ENCODE measurements at regions not wholly inside any gene's neighbourhood (a gene's known extent, or its start where the extent isn't known, plus 50 kb on each side); places are given as distances from the start of the nearest gene placed in this dataset.

DNA sequence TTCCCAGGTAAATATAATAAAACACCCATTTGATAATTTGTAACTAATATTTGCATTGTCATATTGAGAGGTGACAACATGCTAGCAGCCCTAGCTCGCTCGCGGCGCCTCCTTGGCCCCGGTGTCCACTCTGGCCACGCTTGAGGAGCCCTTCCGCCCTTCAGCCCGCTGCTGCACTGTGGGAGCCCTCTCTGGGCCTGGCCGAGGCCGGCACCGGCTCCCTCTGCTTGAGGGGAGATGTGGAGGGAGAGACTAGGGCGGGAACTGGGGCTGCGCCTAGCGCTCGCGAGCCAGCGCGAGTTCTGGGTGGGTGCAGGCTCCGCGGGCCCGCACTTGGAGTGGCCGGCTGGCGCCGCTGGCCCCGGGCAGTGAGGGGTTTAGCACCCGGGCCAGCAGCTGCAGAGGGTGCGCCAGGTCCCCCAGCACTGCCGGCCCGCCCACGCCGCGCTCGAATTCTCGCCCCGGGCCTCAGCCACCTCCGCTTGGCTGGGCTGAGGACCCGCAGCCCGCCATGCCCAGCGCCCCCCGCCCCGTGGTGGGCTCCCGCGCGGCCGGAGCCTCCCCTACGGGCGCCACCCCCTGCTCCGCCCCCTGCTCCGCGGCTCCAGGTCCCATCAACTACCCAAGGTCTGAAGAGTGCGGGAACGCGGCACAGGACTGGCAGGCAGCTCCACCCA lies 594.4 kb downstream of the SLITRK6 start:
- TF ChIP-seq POLR2A (IDR thresholded peaks at IDR 0.05) = no peak
- TF ChIP-seq, protein P1, sequence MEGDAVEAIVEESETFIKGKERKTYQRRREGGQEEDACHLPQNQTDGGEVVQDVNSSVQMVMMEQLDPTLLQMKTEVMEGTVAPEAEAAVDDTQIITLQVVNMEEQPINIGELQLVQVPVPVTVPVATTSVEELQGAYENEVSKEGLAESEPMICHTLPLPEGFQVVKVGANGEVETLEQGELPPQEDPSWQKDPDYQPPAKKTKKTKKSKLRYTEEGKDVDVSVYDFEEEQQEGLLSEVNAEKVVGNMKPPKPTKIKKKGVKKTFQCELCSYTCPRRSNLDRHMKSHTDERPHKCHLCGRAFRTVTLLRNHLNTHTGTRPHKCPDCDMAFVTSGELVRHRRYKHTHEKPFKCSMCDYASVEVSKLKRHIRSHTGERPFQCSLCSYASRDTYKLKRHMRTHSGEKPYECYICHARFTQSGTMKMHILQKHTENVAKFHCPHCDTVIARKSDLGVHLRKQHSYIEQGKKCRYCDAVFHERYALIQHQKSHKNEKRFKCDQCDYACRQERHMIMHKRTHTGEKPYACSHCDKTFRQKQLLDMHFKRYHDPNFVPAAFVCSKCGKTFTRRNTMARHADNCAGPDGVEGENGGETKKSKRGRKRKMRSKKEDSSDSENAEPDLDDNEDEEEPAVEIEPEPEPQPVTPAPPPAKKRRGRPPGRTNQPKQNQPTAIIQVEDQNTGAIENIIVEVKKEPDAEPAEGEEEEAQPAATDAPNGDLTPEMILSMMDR (IDR thresholded peaks at IDR 0.05) = no peak

Measured in upper lobe of left lung (tissue), 4 donors.